SKM-1 treated with dmso at 0.1 percent for 144 hours (cell line): ENCODE measurements at regions not wholly inside any gene's neighbourhood (a gene's known extent, or its start where the extent isn't known, plus 50 kb on each side); places are given as distances from the start of the nearest gene placed in this dataset.

Experiments used
- DNase-seq: peaks from one replicate; lab custom pipeline; 2025; ENCODE audit not compliant: unreplicated experiment; lab: John Stamatoyannopoulos, UW

- DNase-seq, result peak; percentile 32
Measured at GRCh38 chr15:66941791-66942190, 123.6 kb upstream of the SMAD3 start.

DNA sequence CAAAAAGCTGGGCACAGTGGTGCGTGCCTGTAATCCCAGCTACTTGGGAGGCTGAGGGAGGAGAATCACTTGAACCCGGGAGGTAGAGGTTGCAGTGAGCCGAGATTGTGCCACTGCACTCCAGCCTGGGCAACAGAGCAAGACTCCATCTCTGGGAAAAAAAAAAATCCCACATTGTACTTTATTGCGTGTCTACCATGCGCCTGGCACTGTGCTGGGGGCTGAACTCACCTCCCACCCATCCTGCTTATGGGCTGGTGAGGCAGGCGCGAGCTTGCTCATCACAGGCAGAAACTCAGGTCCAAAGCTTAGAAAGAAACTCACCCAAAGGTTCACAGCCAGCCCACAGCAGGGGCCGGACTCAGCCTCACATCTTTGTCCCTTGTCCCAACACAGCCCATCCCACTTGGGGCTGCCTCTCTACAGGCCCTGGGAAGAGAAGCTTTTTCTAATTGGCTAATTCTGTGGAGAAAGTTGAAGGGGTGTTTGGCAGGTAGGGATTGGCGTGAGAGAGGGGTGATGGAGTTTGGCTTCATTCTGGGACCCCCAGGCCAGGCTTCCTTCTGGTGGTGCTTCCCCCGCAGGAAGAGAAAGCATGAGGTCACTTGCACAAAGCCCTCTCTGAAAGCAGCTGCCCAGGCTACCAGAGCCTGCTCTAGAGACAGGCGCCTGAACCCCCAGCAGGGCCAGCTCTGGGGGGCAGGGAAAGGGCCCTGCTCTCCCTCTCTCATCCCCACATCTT lies 122.6 kb upstream of the SMAD3 start:
- no peak for DNase-seq

DNA sequence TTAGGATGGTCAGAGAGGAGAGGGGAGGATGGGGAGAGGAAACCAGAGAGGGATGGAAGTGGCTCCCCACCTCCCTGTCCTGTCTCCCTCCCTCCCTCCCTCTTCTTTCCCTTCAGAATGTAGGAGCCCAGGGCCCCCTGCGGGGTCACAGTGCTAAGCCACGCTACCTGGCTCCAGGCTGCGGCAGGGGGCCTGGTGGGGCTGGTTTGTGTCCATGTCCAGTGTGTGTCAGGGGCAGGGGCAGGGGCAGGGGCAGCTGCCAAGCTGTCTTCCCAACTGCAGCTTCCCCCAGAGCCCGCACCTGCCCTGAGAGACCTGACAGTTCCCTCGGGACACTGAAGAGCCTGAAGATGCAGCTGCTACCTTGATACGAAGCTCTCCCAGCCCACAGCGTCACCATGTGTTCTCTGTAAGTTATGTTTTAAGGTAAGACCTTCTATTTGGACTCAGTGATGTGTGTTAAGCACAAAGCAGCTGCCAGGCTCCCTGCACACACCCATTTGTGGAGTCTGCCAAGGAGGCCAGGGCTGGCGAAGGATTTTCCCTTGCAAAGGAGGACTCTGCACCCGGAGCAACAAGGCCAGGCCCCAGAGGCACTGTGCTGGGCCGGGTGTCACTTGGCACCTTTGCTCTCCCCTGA lies 121.8 kb upstream of the SMAD3 start:
- no peak for DNase-seq

- DNase-seq, result no peak
Measured at GRCh38 chr15:66944121-66944520, 121.3 kb upstream of the SMAD3 start.

GRCh38 chr15:66945286-66945685 lies 120.1 kb upstream of the SMAD3 start:
- no peak for DNase-seq

- no peak for DNase-seq
Measured at GRCh38 chr15:66945842-66946241, 119.6 kb upstream of the SMAD3 start.

DNA sequence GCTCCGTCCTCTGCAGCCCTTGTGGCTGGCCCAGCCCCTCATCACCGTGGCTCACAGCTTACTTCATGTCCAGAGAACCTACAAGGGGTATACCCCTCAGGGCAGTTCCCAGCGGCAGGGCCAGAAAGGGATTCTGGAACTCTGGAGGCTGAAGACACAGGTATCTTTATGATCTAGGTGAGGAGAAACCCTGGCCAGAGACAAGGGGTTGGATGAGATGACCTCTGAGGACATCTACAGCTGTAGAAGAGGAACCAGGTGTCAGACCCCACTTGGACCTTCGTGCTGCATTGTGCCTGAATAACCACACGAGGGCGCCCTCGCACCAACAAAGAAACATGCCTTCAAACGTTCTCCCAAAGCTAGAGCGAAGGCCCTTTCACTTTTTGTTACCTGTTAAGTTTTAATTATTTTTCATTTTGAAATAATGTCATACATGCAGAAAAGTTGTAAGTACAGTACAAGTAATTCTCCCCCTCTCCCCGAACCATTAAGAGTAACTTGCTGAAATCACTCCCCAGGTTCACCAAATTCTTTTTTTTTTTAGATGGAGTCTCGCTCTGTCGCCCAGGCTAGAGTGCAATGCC lies 118.7 kb upstream of the SMAD3 start:
- DNase-seq, result peak; percentile 71

DNA sequence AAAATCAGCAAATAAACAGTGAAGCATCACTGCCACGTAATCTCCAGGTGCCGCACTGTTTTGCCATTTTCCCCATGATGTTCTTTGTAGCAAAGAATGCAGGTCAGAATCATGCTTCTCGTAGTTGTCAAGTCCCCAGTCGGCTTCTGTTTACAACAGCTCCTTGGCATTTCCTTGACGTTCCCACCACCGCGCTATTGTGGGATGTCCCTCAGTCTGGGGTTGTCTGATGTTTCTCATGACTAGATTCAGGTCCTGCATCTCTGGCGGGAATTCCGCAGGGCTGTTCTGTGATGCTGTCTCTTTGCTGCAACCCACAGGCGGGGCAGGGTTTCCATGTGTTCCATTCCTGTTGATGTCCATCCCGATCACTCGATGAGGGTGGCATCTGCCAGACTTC lies 117.9 kb upstream of the SMAD3 start:
- DNase-seq, result no peak

- no peak for DNase-seq
Measured at GRCh38 chr15:66948294-66948693, 117.1 kb upstream of the SMAD3 start.

DNA sequence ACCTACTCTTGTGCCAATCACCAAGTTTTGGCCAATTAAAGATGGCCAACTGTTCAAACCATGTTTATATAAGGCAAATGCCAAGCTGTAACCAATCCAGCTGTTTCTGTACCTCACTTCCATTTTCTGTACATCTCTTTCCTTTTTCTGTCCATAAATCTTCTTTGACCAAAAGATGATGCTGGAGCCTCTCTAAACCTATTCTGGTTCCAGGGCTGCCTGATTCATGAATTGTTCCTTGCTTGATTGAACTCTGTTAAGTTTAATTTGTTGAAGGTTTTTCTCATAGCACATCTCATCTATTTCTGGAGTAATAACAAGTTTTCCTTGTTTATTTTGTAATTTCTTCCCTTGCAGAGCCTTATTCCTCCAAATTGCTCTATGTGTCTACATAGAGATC lies 115.3 kb upstream of the SMAD3 start:
- no peak for DNase-seq

- peak; percentile 34 for DNase-seq
Measured at GRCh38 chr15:66951531-66952320, 113.7 kb upstream of the SMAD3 start.

DNA sequence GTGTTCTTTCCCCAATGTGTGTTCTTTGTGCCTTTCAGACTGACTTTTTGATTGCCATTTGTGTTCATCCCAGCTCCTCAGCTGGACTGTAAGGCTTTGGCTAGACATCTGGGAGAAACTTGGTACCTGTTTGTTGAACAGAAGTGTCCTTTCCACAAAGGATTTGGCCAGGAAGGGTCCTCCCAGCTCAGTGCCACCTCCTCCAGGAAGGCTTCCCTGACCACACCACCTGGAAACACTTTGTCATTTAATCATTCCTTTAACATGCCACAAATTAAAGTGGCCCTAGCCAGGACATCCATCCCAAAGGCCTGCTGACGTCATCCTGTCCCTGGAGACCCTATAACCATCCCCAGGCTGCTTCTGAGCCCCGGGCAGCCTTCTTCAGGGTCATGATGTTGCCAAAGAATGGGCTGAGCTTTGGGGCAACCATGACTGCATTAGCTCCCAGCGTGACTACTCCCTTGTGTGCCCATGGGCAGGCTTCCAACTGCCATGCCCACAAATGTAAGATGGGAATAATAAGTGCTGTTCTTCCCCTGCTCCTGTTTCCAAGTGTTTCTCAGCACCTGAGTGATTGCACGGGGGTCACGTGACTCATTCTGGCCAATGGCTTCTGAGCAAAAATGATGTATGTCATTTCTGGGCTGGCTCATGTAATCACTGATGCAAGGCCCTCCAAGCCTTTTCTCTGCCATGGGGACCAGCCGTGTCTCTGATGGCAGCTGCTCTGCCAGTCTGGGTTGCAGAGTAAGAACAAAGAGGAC lies 112.5 kb upstream of the SMAD3 start:
- DNase-seq, result no peak

DNA sequence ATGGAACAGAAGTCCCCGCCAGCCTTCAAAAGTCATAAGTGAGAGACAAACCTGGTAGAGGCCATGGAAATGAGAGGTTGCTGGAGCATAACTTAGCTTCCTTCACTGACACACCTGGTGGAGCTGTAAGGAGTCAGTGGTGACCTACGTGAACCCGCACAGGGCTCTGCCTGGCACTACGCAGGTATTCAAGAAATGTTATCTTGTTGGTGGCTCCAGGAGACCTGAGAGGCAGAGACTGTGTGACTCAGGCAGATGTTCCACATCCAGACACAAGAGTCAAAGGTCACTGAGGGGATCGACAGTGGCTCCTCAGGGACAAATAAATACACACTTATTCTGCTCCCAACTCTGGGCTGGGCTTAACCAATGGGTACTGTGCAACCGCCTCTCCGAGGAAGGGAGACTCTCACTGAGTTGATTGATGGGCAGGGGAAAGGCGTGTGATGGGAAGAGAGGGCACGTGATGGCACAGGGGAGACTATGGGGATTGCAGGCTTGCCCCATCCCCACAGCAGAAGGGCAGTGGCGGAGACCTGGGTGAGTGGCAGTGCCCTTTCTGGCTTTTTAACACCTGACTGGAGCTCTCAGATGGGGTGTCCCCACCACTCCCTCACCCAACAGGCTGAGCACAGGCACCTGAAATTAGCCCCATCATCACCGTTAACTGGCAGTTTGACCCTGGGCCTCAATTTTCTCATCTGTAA lies 111.7 kb upstream of the SMAD3 start:
- no peak for DNase-seq

DNA sequence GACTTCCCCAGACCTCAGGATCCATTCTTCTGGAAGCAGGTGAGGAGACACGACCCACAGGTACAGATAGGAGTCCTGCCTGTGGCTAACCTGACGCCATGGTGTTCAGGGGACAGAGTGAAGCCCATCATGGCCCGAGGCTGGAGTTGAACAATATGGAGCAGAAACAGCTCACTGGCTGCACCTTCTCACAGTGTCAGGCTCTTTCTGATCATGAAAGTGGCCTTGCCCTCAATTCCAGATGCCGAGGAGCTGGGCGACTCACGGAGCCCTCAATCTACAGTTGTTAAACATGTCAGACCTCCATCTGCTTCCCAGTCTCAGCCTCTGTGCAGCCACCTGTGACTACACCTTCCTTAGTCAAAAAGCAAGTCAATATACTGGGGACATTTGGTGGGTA lies 110.8 kb upstream of the SMAD3 start:
- no peak for DNase-seq

- no peak for DNase-seq
Measured at GRCh38 chr15:66955001-66955516, 110.3 kb upstream of the SMAD3 start.

- DNase-seq, result no peak
Measured at GRCh38 chr15:66955871-66956585, 109.4 kb upstream of the SMAD3 start.

DNA sequence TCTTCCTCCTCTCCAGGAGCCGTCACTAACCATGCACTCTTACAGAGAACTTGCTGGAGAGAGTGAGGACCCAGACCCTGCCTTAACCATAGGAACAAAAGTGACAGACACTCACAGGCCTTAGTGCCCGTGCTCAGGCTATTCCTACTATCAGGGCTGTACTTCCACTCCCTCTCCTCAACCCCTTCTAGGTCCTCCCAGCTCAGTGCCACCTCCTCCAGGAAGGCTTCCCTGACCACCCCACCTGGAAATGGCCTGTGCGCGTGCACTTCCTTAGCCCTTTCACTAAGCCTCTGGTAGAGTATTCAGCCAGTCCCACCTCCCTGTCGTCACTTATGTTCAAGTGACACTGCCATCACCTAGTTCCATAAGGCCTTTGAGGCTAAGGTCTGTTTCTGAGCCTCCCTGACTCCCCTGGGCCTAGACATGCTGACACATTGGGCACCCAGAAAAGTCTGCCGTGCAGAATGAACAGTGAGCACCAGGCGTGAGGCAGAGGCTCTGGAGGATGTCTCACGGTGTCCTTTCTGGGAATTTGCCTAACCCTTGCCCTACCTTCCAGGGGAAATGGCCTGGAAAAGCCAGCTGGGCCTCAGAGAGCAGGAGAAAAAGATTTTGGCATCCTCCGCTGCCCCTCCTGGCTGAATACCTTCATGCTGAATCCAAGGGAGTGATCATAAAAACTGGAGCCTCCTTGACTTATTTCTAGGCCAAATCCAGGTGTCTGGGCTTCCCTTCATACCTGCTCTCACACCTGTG lies 108.6 kb upstream of the SMAD3 start:
- DNase-seq, result no peak

- no peak for DNase-seq
Measured at GRCh38 chr15:66957431-66957720, 108.0 kb upstream of the SMAD3 start.

GRCh38 chr15:66959066-66959465 lies 106.3 kb upstream of the SMAD3 start:
- no peak for DNase-seq
